Trophoblast cell (in vitro differentiated cells and primary cell): ENCODE measurements at regions not wholly inside any gene's neighbourhood (a gene's known extent, or its start where the extent isn't known, plus 50 kb on each side); places are given as distances from the start of the nearest gene placed in this dataset.

Experiments
- DNase-seq, 2 donors: peaks; one replicate each; pipeline ENCODE4 v3.0.0-alpha.2; 2016
- H2AFZ ChIP-seq: 2 replicates; pipeline ENCODE4 v1.6.1; 2013; ENCODE audit warnings: low read length, moderate library complexity, mild to moderate bottlenecking; ENCODE audit not compliant: insufficient read depth, poor library complexity
- H2AK5ac ChIP-seq: 2 replicates; pipeline ENCODE4 v1.6.1; 2013; ENCODE audit warnings: mild to moderate bottlenecking, low read length
- H2BK120ac ChIP-seq: 2 replicates; pipeline ENCODE4 v1.6.1; 2013; ENCODE audit warnings: low read length, mild to moderate bottlenecking, moderate library complexity; ENCODE audit not compliant: insufficient read depth, poor library complexity
- H2BK12ac ChIP-seq: 2 replicates; pipeline ENCODE4 v1.6.1; 2013; ENCODE audit warnings: mild to moderate bottlenecking, low read length, moderate library complexity
- H2BK5ac ChIP-seq: 2 replicates; pipeline ENCODE4 v1.6.1; 2013; ENCODE audit warnings: low read length, low read depth, moderate library complexity, mild to moderate bottlenecking; ENCODE audit not compliant: poor library complexity
- H3K14ac ChIP-seq: 2 replicates; pipeline ENCODE4 v1.6.1; 2013; ENCODE audit warnings: mild to moderate bottlenecking, low read length
- H3K18ac ChIP-seq: 2 replicates; pipeline ENCODE4 v1.6.1; 2013; ENCODE audit warnings: mild to moderate bottlenecking, low read length
- H3K23ac ChIP-seq: 2 replicates; pipeline ENCODE4 v1.6.1; 2013; ENCODE audit warnings: low read length
- H3K27ac ChIP-seq: 2 replicates; pipeline ENCODE4 v1.5.1; 2013; ENCODE audit warnings: low read depth, mild to moderate bottlenecking, inconsistent platforms, low read length, moderate library complexity
- H3K27me3 ChIP-seq: 2 replicates; pipeline ENCODE4 v1.6.1; 2013; ENCODE audit warnings: inconsistent platforms, mild to moderate bottlenecking, low read length, moderate library complexity; ENCODE audit not compliant: insufficient read depth
- H3K36me3 ChIP-seq, 2 experiments: 1 replicate in 1 of 2; 2 replicates in 1 of 2; pipeline ENCODE4 v1.6.1; 2013; ENCODE audit warnings: low read length in 2 of 2, mild to moderate bottlenecking in 2 of 2, moderate library complexity in 1 of 2; ENCODE audit not compliant: insufficient read depth in 2 of 2, control insufficient read depth in 1 of 2
- H3K4ac ChIP-seq: 2 replicates; pipeline ENCODE4 v1.6.1; 2013; ENCODE audit warnings: low read depth, mild to moderate bottlenecking, low read length, moderate library complexity
- H3K4me1 ChIP-seq, 2 experiments: 1 replicate in 1 of 2; 2 replicates in 1 of 2; pipeline ENCODE4 v1.6.1; 2013; ENCODE audit warnings: low read length in 2 of 2, mild to moderate bottlenecking in 2 of 2, moderate library complexity in 1 of 2; ENCODE audit not compliant: insufficient read depth in 2 of 2, control insufficient read depth in 1 of 2
- H3K4me2 ChIP-seq: 2 replicates; pipeline ENCODE4 v1.6.1; 2013; ENCODE audit warnings: inconsistent platforms, mild to moderate bottlenecking, low read length, moderate library complexity
- H3K4me3 ChIP-seq: 2 replicates; pipeline ENCODE4 v1.5.1; 2013; ENCODE audit warnings: mild to moderate bottlenecking, low read depth, low read length, inconsistent platforms
- H3K79me1 ChIP-seq: one replicate; pipeline ENCODE4 v1.6.1; 2013; ENCODE audit warnings: low read length
- H3K79me2 ChIP-seq: 2 replicates; pipeline ENCODE4 v1.6.1; 2013; ENCODE audit warnings: low read length, mild to moderate bottlenecking; ENCODE audit not compliant: control insufficient read depth, insufficient read depth, poor library complexity
- H3K9ac ChIP-seq: 2 replicates; pipeline ENCODE4 v1.6.1; 2013; ENCODE audit warnings: mild to moderate bottlenecking, low read length
- H3K9me3 ChIP-seq: 2 replicates; pipeline ENCODE4 v1.6.1; 2013; ENCODE audit warnings: low read depth, mild to moderate bottlenecking, control low read depth, inconsistent platforms, low read length; ENCODE audit not compliant: insufficient read depth
- H4K12ac ChIP-seq: 2 replicates; pipeline ENCODE4 v1.6.1; 2013; ENCODE audit warnings: low read depth, mild to moderate bottlenecking, low read length, moderate library complexity
- H4K8ac ChIP-seq: 2 replicates; pipeline ENCODE4 v1.6.1; 2013; ENCODE audit warnings: low read depth, mild to moderate bottlenecking, low read length, moderate library complexity
- H4K91ac ChIP-seq: one replicate; pipeline ENCODE4 v1.6.1; 2013; ENCODE audit warnings: low read depth, mild to moderate bottlenecking, low read length, moderate library complexity
- WGBS: extraction: QIAGEN DNeasy Blood & Tissue Kit; methylation state at CpG from one replicate; pipeline ENCODE4 v1.1.7; 2013; ENCODE audit warnings: missing lambda C conversion rate; ENCODE audit not compliant: insufficient read length, insufficient coverage; ENCODE audit errors: extremely low coverage; 5-methylcytosine and 5-hydroxymethylcytosine counted together

DNA sequence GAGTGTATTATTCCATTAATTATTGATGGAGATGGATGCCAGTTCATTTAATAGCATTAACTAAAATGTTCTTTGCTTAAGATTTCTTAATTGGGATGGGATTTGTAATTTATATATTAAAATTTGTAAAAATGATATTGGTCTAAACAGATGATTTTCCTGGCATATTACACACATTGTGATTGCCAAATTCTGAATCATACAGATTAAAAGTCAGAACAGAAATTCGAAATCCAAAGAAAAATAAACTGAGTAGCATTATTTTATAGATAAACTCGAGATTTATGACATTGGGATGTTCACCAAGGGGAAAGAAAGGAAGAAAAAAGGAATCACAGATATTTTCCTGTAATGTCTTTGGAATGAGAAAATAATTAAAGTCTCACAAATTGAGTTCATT lies 481.1 kb downstream of the CCER1 start:
- Histone ChIP-seq H4K91ac (no peak overlapping the region), H3K4me1 (no peaks in the 10 kb centered on the region), H3K79me1 (no peaks in the 10 kb centered on the region), H4K8ac (no peak overlapping the region), H2BK12ac (no peak overlapping the region), H3K36me3 (no peaks in the 10 kb centered on the region), H3K9me3 (peaks cover 3% of the 10 kb centered on the region), H2AFZ (no peak overlapping the region), H4K12ac (no peak overlapping the region), H3K4ac (no peak overlapping the region), H3K27me3 (no peaks in the 10 kb centered on the region), H2BK5ac (no peak overlapping the region), H3K14ac (no peak overlapping the region), H3K27ac (no peak overlapping the region), H3K23ac (no peak overlapping the region), H2AK5ac (no peak overlapping the region), H3K9ac (no peak overlapping the region), H2BK120ac (no peak overlapping the region), H3K4me3 (no peak overlapping the region), H3K79me2 (no peaks in the 10 kb centered on the region), H3K4me2 (no peak overlapping the region), H3K18ac (no peak overlapping the region)
- DNase-seq = no peak
- no CpG with 5 or more reads among the region's 2 CpGs for WGBS

DNA sequence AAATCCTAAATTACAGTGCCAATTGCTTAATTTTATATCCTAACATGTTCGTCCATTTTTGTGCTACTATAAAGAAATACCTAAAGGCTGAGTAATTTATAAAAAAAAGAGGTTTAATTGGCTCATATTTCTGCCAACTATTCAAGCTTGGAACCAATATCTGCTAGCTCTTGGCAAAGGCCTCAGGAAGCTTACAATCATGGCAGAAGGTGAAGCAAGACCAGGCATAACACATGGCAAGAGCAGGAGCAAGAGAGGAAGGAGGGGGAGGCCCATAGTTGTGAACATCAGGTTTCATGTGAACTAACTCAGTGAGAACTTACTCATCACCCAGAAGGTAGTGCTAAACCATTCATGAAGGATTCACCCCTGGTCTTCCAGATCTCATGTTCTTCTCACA lies 494.3 kb downstream of the CCER1 start:
- no peak overlapping the region for H3K4ac ChIP-seq
- H4K91ac ChIP-seq = no peak overlapping the region
- H2BK120ac ChIP-seq = no peak overlapping the region
- no peak overlapping the region for H3K27ac ChIP-seq
- H4K8ac ChIP-seq = no peak overlapping the region
- no peak overlapping the region for H3K4me2 ChIP-seq
- no peaks in the 10 kb centered on the region for H3K79me1 ChIP-seq
- H2AFZ ChIP-seq = no peak overlapping the region
- no peak overlapping the region for H4K12ac ChIP-seq
- no peaks in the 10 kb centered on the region for H3K4me1 ChIP-seq
- H3K36me3 ChIP-seq = no peaks in the 10 kb centered on the region
- no peak overlapping the region for H3K9ac ChIP-seq
- no peaks in the 10 kb centered on the region for H3K79me2 ChIP-seq
- WGBS = no CpG with 5 or more reads among the region's 1 CpG
- no peaks in the 10 kb centered on the region for H3K9me3 ChIP-seq
- no peak overlapping the region for H2BK5ac ChIP-seq
- H3K23ac ChIP-seq = no peak overlapping the region
- H3K18ac ChIP-seq = no peak overlapping the region
- H3K14ac ChIP-seq = no peak overlapping the region
- no peaks in the 10 kb centered on the region for H3K27me3 ChIP-seq
- no peak overlapping the region for H2BK12ac ChIP-seq
- no peak for DNase-seq
- H3K4me3 ChIP-seq = no peak overlapping the region
- no peak overlapping the region for H2AK5ac ChIP-seq

DNA sequence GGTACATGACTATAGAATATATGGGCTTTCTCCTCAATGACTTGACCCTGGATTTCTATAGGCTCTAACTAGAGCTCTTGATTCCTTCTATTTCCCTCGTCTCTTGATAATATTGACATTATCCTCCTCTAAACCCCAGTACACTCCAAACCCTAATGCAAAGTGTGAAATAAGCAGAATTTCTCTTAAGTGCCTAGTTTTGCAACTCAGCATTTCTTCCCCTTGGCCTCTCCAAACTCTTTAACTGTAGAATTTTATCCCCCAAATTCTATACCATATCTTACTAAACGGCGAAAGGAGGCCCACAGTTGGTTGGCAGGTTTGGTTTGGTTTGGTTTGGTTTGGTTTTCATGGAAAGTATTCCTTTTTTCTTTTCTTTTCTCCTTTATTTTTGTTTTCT lies 498.7 kb downstream of the CCER1 start:
- Histone ChIP-seq H4K8ac (no peak overlapping the region), H3K14ac (no peak overlapping the region), H3K27ac (no peak overlapping the region), H3K4me1 (no peaks in the 10 kb centered on the region), H2BK5ac (no peak overlapping the region), H4K12ac (no peak overlapping the region), H3K23ac (no peak overlapping the region), H3K36me3 (no peaks in the 10 kb centered on the region), H3K9ac (no peak overlapping the region), H3K18ac (no peak overlapping the region), H3K4me3 (no peak overlapping the region), H4K91ac (no peak overlapping the region), H3K79me1 (no peaks in the 10 kb centered on the region), H2BK120ac (no peak overlapping the region), H3K4me2 (no peak overlapping the region), H3K4ac (no peak overlapping the region), H3K79me2 (no peaks in the 10 kb centered on the region), H3K9me3 (no peaks in the 10 kb centered on the region), H2AK5ac (no peak overlapping the region), H2BK12ac (no peak overlapping the region), H3K27me3 (no peaks in the 10 kb centered on the region), H2AFZ (no peak overlapping the region)
- no CpG with 5 or more reads among the region's 3 CpGs for WGBS
- no peak for DNase-seq

DNA sequence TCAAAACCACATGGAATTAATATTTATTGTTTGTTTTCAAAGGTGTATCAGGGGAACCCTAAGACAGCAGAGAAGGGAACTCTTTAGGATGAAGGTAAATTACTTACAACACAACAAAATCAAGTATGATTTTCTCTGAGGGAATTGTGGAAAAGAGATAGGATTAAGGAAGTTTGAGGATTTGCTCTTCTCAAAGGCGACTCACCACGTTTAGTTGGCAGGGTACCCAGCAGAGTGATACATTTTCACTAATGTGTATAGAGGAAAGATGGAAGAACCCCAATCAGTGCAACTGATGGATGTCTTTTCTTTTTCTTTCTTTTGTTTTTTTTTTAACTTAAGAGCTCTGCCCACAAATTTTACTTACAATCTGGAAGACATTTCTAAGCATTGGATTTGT lies 499.2 kb downstream of the CCER1 start:
- H3K79me2 ChIP-seq = no peaks in the 10 kb centered on the region
- no peak overlapping the region for H3K4me3 ChIP-seq
- no peak overlapping the region for H3K14ac ChIP-seq
- no peak overlapping the region for H4K91ac ChIP-seq
- no peaks in the 10 kb centered on the region for H3K27me3 ChIP-seq
- H4K12ac ChIP-seq = no peak overlapping the region
- no peak overlapping the region for H3K23ac ChIP-seq
- no peak overlapping the region for H2AK5ac ChIP-seq
- H3K9ac ChIP-seq = no peak overlapping the region
- no peak overlapping the region for H4K8ac ChIP-seq
- no peaks in the 10 kb centered on the region for H3K79me1 ChIP-seq
- H3K4ac ChIP-seq = no peak overlapping the region
- WGBS = no CpG with 5 or more reads among the region's 2 CpGs
- no peak for DNase-seq
- H3K27ac ChIP-seq = no peak overlapping the region
- H3K36me3 ChIP-seq = no peaks in the 10 kb centered on the region
- no peak overlapping the region for H2BK12ac ChIP-seq
- H2BK120ac ChIP-seq = no peak overlapping the region
- no peaks in the 10 kb centered on the region for H3K4me1 ChIP-seq
- H3K18ac ChIP-seq = no peak overlapping the region
- H2BK5ac ChIP-seq = no peak overlapping the region
- H3K4me2 ChIP-seq = no peak overlapping the region
- no peak overlapping the region for H2AFZ ChIP-seq
- no peaks in the 10 kb centered on the region for H3K9me3 ChIP-seq

DNA sequence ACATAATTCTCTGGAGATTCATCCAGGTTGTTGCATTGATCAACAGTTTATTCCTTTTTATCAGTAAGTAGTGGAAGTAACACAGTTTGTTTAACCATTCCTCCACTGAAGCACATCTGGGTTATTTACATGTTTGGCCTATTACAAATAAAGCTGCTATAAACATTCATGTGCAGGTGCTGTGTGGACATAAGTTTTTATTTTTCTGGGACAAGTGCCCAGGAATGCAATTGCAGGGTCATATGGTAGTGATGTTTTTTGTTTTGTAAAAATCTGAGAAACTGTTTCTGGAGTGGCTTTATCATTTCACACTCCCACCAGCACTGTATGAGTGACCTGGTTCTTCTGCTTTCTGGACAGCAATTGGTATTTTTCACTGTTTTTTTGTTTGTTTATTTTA lies 505.4 kb downstream of the CCER1 start:
- Histone ChIP-seq H3K14ac (no peak overlapping the region), H3K79me1 (no peaks in the 10 kb centered on the region), H3K79me2 (no peaks in the 10 kb centered on the region), H2BK120ac (no peak overlapping the region), H4K8ac (no peak overlapping the region), H2BK12ac (no peak overlapping the region), H2BK5ac (no peak overlapping the region), H4K91ac (no peak overlapping the region), H4K12ac (no peak overlapping the region), H2AFZ (no peak overlapping the region), H3K27me3 (no peaks in the 10 kb centered on the region), H3K36me3 (no peaks in the 10 kb centered on the region), H2AK5ac (no peak overlapping the region), H3K4me3 (no peak overlapping the region), H3K18ac (no peak overlapping the region), H3K4me1 (no peaks in the 10 kb centered on the region), H3K9me3 (no peaks in the 10 kb centered on the region), H3K9ac (no peak overlapping the region), H3K23ac (no peak overlapping the region), H3K4ac (no peak overlapping the region), H3K27ac (no peak overlapping the region), H3K4me2 (no peak overlapping the region)
- no peak for DNase-seq
